ENCODE measurements at regions not wholly inside any gene's neighbourhood (a gene's known extent, or its start where the extent isn't known, plus 50 kb on each side); places are given as distances from the start of the nearest gene placed in this dataset.
"Not testable (repeated sequence)": the region's sequence is repeated elsewhere in the genome, so short reads cannot be mapped to it uniquely, and the experiment has no call there.

DNA sequence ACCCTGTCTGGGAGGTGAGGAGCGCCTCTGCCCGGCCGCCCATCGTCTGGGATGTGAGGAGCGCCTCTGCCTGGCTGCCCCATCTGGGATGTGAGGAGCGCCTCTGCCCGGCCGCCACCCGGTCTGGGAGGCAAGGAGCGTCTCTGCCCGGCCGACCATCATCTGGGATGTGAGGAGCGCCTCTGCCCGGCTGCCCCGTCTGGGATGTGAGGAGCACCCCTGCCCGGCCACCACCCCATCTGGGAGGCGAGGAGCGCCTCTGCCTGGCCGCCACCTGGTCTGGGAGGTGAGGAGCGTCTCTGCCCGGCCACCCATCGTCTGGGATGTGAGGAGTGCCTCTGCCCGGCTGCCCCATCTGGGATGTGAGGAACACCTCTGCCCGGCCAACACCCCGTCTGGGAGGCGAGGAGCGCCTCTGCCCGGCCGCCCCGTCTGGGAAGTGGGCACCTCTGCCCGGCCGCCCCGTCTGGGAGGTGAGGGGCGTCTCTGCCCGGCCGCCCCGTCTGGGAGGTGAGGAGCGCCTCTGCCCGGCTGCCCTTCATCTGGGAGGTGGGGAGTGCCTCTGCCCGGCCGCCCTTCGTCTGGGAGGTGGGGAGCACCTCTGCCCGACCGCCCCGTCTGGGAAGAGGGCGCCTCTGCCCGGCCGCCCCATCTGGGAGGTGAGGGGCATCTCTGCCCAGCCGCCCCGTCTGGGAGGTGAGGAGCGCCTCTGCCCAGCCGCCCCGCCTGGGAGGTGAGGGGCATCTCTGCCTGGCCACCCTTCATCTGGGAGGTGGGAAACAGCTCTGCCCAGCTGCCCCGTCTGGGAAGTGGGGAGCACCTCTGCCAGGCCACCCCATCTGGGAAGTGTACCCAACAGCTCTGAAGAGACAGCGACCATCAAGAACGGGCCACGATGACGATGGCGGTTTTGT is 399.7 kb downstream of the CAAP1 start:
- DNase-seq (ENCODE audit: low spot score): not testable (repeated sequence)

DNA sequence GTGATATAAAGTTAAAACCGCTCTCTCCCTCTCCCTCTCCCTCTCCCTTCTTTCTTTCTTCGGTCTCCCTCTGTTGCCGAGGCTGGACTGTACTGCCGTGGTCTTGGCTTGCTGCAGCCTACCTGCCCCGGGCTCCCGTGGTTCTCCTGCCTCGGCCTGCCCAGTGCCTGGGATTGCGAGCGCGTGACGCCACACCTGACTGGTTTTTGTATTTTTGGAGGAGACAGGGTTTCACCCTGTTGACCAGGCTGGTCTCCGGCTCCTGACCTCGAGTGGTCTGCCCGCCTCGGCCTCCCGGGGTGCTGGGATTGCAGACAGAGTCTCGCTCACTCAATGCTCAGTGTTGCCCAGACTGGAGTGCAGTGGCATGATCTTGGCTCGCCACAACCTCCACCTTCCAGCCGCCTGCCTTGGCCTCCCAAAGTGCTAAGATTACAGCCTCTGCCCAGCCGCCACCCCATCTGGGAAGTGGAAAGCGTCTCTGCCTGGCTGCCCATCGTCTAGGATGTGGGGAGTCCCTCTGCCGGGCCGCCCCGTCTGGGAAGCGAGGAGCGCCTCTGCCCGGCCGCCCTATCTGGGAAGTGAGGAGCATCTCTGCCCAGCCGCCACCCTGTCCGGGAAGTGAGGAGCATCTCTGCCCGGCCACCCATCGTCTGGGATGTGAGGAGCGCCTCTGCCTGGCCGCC is 400.5 kb downstream of the CAAP1 start:
- DNase-seq (ENCODE audit: low spot score): not testable (repeated sequence)

DNA sequence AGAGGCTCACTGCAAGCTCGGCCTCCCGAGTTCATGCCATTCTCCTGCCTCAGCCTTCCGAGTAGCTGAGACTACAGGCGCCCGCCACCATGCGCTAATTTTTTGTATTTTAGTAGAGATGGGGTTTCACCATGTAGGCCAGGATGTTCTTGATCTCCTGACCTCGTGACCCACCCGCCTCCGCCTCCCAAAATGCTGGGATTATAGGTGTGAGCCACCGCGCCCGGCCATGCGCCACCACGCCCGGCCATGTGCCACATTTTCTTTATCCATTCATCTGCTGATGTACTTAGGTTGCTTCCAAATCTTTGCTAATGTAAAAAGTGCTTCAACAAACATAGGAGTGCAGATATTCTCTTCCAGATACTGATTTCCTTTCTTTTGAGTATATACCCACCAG is 408.6 kb downstream of the CAAP1 start:
- DNase-seq (ENCODE audit: low spot score): no peak

DNA sequence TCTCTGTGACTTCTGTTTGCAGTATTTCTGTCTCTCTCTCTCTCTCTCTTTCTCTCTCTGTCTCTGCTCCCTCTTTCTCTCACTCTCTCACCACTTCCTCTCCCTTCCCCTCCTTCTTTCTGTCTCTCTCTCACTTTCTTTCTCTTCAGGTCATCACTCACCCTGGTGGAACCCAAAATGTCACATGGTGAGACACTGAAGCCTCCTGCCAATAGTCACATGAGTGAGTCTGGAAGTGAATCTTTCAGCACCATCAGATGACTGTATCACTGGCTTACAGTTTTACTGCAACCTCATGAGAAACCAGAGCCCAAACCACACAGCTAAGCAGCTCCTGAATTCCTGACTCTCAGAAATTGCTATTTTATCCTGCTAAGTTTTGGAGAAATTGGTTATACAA is 414.6 kb downstream of the CAAP1 start:
- DNase-seq (ENCODE audit: low spot score): no peak

DNA sequence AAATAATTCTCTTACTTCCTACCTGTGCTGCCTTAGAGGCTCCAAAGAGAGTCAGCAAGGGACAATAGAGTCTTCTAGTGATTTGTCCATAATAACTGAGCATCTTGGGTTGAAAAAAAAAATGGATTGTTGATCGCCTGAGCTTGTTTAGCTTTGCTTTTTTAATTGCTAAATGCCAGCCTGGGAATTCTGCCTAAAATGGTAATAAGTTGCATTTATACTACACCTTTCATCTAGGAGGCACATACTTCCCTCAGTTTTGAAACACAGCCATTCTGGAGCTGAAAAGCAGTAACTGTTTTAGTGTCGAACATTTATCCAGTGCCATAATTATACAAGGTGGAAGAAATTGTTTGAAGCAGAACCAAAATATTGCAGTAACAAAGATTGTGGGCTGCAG is 421.3 kb downstream of the CAAP1 start:
- no peak for DNase-seq (ENCODE audit: low spot score)

DNA sequence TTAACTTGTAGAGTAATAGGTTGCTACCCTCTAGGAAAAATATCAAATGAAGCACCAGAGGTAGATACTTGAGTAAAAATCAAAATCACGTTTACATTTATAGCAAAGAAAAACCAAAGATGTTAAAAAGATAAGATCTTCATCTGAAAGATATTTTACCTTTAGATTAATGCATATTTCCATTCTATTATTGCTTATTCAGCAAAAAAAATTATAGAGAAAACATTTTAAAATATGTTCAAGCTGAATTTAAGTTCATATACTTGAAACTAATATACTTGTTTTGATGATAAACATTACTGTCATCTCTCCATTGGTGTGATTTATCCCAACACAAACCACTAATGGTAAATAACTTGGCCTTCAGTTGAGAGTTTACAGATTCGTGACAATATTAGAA is 422.3 kb downstream of the CAAP1 start:
- no peak for DNase-seq (ENCODE audit: low spot score)

DNA sequence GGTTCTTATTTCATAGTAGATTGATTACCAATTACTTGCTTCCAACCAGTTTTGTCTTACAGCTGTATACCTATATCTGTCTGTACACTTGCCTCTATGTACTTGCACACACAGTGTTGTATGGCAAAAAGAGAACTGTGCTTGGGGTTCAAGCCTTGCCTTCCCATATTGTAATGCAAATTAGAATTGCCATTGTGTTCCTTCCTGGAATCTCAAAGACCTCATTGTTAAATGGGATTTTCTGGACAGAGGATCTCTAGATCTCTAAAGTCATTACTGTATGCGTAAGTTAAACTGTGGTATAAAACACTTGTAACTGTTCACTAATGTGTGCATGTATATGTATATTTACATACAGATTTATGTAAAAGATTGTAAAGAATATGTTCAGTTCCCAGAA is 428.8 kb downstream of the CAAP1 start:
- DNase-seq (ENCODE audit: low spot score): no peak

DNA sequence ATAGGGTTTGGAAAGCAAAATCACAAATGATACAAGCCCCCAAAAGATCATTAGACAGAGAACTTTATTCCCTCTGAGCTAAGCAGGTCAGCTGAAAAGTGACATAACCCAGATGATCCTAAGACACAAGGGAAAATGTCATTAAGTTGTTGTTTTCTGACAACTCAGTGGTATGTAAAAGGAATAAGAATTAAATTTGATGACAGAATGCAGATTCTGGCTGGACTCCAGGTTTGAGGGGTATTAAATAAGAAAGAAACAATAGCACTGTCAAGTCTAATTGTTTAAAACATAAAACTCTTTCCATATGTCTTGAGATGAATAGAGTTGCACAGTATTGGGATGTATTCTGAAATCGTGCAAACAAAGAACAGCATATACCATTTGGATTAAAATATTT is 429.9 kb downstream of the CAAP1 start:
- no peak for DNase-seq (ENCODE audit: low spot score)

DNA sequence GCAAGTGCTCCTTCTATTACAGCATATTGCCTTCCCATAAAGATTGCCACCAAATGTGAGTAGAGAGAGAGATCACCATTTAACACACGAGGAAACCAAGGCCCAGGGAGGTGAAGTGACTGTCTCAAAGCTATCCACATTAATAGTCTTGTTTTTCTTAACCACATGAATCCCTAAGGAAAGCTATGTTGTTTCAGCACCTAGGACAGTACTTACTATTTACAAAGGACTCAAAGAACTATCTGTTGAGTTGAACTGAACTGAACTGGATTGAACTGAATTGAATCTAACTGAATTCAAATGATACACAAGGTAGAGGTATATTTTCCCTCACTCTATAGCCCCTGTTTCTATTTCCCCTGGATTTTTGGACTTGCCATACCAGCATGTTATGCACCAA is 430.4 kb downstream of the CAAP1 start:
- no peak for DNase-seq (ENCODE audit: low spot score)

DNA sequence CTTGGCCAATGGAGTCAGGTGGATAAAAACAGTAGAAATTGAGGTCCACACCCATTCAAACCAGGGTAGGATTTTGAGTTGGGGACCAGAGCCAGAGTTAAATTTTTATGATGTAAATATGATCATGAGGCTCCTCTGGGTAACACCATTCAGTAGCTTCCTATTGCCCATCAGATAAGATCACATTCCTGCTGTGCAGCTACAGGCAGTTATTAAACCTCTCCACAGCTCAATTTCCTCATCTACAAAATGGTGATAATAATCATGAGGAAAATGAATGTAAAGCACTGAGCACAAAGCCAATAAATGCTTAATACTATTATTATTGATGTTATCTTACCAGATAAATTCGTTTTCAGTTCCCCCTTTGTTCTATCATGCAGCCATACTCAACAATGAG is 432.0 kb downstream of the CAAP1 start:
- no peak for DNase-seq (ENCODE audit: low spot score)

DNA sequence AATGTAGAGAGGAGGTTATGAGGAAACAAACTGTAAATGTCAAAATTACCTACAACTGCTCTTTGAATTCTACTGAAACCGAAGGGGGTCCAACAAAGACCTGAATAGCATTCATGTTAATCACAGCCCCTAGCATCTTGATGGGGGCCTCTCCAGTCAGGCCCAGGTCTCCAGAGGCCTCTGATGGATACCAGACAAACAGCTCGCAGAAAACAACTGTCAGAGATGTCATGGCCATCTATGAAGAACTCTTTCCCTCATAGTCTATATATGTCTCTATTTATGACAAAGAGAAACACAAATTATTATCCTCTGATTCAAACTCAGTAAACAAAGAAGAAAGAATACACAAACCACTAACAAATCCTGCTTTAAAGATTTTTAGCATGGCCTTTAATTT is 432.6 kb downstream of the CAAP1 start:
- DNase-seq (ENCODE audit: low spot score): no peak

DNA sequence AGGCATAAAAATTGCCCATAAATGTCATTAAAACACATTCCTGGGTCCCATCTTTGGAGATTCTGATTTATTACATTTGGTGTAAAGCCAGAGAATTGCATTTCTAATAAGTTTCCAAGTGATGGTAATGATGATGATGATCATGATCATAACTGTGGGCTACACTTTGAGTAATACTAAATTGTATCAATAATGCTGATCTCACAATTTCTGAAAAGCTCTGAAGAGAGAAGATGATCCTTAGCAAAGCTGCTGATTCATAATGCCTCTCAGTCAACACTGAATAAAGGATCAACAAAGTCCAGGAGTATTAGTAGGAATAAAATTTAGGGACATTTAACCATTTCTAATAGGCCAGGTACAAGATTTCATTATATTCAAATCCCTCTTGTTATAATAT is 434.5 kb downstream of the CAAP1 start:
- DNase-seq (ENCODE audit: low spot score): no peak

DNA sequence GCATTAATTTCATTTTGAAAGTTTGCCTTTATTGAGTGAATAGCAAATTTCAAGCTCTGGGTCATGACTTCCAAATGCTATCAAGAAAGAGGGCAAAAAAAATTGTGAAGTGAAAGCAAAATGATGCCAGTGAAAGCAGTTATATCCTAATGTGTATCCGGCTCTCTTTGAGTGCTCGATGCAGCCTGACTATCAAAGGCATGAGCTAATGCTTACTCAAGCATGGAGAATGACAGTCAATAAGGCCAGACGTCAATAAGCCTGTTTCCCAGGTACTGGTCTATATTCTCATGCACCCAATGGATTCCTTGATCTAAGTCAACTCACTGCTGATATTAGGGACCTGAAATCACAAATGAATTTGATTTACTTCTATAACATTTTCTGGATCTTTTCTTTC is 435.5 kb downstream of the CAAP1 start:
- DNase-seq (ENCODE audit: low spot score): no peak

DNA sequence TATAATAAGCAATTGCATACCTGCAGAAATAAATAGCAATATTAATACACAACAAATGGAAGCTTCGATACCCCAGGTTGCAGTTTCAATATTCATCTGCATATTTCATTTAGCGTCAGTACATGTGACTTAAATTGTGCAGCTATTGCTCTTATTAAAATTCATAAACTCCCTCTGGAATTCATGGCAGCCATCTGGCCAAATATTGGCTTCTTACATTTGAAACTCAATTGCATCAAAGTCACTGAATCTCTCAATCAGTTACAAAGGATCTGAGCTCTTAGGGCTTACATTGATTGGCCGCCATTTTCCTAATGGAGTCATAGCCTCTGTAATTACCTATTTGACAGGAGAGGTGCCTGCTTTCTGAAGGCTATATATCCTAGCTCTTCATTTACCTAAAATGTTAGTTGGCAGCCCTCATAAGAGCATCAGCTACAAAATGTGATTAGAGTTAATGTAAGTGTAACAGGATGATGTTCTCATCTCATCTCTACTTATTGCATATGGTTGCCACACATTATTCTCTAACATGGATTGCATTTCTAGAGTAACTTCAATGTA is 453.5 kb downstream of the CAAP1 start:
- DNase-seq (ENCODE audit: low spot score): no peak

DNA sequence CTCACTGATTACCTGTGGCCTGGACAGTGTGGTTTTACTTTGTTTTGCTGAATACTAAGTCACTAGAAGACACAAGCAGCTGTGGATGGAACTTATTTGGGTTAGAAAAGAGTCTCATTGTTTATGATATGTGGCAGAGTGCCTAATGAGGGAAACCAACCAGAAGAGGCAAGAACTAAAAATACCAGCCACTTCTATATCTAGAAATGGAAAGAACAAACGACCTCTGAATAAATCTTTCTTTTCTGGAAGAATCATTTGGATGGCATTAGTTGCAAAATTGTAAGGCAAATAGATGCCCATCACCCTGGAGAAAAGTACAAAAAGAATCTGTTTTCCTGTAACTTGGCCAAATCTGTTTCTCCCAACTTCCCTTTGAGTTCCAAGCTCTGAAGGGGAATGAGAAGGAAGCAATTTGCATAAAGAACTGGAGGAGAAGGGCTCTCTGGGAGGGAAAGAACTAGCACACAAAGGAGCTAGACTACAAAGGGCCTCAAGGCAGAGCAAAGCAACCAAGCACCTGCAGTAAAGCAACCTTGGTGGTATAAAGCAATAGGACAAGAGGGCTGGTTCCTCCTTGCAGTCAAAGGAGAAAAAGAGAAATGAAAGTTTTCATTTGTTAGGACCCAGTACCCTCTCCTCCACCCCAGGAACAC is 455.4 kb downstream of the CAAP1 start:
- DNase-seq (ENCODE audit: low spot score): no peak

DNA sequence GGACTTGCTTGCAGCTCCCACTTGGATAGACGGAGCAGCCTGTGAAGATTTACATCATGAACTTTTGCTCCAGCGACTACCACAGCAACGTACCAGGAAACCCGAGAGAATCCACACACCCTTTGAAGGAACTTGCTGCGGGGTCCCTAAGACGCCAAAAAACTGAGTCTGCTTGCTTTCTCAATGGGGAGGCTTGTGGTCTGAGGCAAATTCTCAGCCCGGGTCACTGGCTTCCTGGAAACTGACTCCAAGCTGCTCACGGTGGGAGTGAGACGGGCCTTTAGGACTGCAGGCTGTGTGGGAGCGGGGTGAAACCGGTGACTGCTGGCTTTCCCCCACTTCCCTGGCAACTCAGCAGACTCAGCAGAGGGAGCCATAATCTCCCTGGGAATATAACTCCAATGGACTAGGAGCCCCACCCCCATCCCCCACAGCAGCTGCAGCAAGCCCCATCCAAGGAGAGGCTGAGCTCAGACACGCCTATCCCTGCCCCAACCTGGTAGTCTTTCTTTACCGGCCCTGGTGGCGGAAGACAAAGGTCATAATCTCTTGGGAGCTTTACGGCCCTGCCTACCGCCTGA is 466.0 kb downstream of the CAAP1 start:
- DNase-seq (ENCODE audit: low spot score): no peak

DNA sequence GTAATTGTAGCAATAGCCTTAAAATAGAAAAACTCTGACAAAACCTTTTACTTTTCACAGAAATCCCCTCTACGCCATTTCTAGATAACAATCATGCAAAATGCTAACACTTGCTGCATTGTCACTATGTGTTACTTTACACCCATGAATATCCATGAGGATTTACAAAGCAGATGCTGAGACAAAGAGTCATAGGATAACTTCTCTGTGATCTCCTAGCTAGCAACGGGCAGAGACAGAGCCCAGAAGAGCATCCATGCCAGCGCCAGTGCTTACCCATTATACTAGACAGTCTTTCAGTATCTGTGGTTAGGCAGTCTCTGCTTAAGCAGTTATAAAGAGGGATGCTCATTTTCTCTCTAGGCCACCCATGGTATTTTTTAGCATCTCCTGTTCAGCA is 474.1 kb downstream of the CAAP1 start:
- no peak for DNase-seq (ENCODE audit: low spot score)

DNA sequence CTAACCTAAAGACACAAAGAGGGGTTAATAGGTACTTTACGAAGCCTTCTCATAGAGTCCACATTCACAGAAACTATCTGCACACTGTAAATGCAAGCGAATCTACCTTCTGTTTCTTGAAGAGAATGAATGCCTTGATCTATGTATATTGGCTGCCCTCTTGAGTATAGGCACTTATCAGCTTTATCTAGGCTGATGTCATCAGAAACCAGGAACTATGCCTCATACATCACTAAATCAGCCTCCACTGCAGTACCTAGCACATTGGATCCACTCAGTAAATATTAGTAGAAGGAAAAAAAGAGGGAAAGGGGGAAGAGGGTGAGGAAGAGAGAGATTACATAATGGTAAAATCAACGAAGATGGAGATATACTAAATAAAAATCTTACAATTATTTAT is 477.1 kb downstream of the CAAP1 start:
- no peak for DNase-seq (ENCODE audit: low spot score)

DNA sequence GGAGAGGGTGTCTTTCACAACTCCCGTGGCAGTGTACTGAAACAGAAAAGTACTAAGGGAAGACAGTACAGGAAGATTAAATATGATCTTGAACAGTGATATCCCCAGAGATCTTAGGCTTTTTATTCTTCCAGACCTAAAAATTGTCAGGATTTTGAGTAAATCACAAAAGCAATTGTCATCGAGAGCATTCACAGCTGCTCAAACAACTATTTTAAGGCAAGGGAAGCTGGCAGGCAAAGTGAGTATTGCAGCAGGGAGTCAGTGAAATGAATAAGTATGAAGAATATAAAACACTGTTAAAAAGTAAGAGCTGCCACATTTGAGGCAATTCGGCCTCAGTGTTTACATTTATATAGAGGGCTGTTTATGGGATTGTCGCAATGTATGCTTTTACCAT is 479.0 kb downstream of the CAAP1 start:
- no peak for DNase-seq (ENCODE audit: low spot score)

DNA sequence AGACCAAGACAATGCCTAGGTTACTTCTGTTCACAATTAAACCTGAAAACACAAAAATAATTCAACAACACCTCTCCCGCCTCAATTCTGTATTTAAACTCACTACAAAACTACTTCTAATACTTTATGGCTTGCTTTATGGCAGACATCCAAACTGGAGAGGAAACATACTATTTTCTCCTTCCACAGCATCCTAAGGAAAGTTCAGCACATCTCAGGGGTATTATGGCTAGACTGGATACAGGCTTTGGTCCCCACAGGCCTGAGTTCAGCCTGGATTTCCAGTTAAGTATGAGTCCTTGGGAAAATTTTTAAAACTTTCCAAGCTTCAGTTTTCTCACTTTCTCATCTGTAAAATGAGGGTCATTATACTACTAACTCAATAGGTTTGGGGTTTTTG is 480.2 kb downstream of the CAAP1 start:
- no peak for DNase-seq (ENCODE audit: low spot score)

DNA sequence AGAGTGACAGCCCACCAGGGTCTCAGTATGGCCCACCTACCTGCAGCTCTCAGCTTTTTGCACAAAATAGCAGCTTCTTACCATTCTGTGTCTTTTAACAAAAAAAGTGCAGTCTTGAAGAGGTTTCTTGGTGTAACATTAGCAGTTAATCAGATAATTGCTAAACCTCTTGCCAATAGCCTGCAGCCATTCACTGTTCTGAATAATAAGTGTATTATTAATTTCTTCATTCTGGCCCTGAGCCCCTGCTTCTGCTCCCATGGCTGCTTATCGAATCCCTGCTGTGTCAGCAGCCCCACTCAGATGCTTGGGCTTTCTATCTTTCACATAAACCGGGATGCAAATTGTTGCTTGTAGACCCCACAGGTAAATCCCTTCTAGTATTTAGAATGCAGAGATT is 485.9 kb downstream of the CAAP1 start:
- no peak for DNase-seq (ENCODE audit: low spot score)

DNA sequence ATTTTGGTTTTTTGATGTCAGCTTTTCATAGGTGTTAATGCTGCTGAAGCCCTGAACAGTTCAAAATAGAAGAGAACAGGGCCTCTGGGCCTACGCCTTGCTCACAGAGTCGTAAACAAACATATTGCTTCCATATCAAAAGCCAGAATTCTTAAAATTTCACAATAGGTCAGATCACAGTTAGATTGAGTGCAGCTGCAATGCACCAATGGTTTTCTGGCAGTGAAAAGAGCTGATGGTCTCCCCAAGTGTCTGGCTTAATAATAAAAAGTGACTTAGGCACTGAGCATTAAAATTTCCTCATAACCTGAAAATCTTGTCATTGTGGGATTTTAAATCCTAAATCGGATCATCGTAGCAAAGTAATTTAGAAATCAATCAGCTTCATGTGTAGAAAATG is 493.0 kb downstream of the CAAP1 start:
- DNase-seq (ENCODE audit: low spot score): no peak
